CD4-positive, alpha-beta T cell (primary cell): ENCODE measurements at regions not wholly inside any gene's neighbourhood (a gene's known extent, or its start where the extent isn't known, plus 50 kb on each side); places are given as distances from the start of the nearest gene placed in this dataset.

ENCODE experiments used
- ATAC-seq: fragments of 200-7000 bp; cut with Tn5 transposase; one replicate; pipeline ENCODE4 v1.10.0; 2022; ENCODE audit warnings: mild to moderate bottlenecking; ENCODE audit not compliant: poor library complexity
- CTCF ChIA-PET: fragments of 350-600 bp; sonication (Branson Sonifier 250); formaldehyde crosslinking; loops from one replicate; lab custom pipeline; 2021; ENCODE audit warnings: antibody characterized with exemption, inconsistent platforms; lab: Charles Lee
- POLR2A ChIA-PET: fragments of 350-600 bp; sonication (Branson Sonifier 250); formaldehyde crosslinking; loops from one replicate; lab custom pipeline; 2021; ENCODE audit warnings: antibody characterized with exemption, inconsistent platforms; lab: Charles Lee
- DNase-seq, 14 experiments: peaks; one replicate each; pipeline ENCODE4 v3.0.0-alpha.2; 2013 to 2020; ENCODE audit warnings: mixed read lengths in 2 of 14
- H3K27ac ChIP-seq, 2 donors: one replicate each; pipeline versions ENCODE4 v1.5.1 to v1.7.0; 2013; ENCODE audit warnings: low read length in 2 of 2, low read depth in 1 of 2, mild to moderate bottlenecking in 1 of 2
- H3K27me3 ChIP-seq, 2 experiments: 1 replicate in 1 of 2; 2 replicates in 1 of 2; pipeline versions ENCODE4 v1.6.1 to v1.7.0; 2013; ENCODE audit warnings: low read length in 2 of 2, control low read depth in 1 of 2, mild to moderate bottlenecking in 1 of 2, moderate library complexity in 1 of 2; ENCODE audit not compliant: insufficient read depth in 2 of 2, control insufficient read depth in 1 of 2
- H3K36me3 ChIP-seq: one replicate; pipeline ENCODE4 v1.6.1; 2013; ENCODE audit warnings: low read length, control low read depth; ENCODE audit not compliant: insufficient read depth
- H3K4me1 ChIP-seq: one replicate; pipeline ENCODE4 v1.6.1; 2013; ENCODE audit warnings: low read length, control low read depth; ENCODE audit not compliant: insufficient read depth
- H3K4me3 ChIP-seq: one replicate; pipeline ENCODE4 v1.5.1; 2013; ENCODE audit warnings: mild to moderate bottlenecking, low read length, moderate library complexity
- H3K9me3 ChIP-seq, 2 experiments: 1 replicate in 1 of 2; 2 replicates in 1 of 2; pipeline versions ENCODE4 v1.6.1 to v1.7.0; 2013; ENCODE audit warnings: low read length in 2 of 2, mild to moderate bottlenecking in 2 of 2, control low read depth in 1 of 2, moderate library complexity in 1 of 2; ENCODE audit not compliant: control insufficient read depth in 1 of 2, insufficient read depth in 1 of 2
- H3K27ac Mint-ChIP-seq: one replicate; pipeline ENCODE4 v1.8.0; 2020; ENCODE audit warnings: mixed read lengths
- H3K27me3 Mint-ChIP-seq: one replicate; pipeline ENCODE4 v1.8.0; 2021; ENCODE audit warnings: mixed read lengths
- H3K36me3 Mint-ChIP-seq: one replicate; pipeline ENCODE4 v1.8.0; 2021; ENCODE audit warnings: low read depth, mixed read lengths
- H3K4me1 Mint-ChIP-seq: one replicate; pipeline ENCODE4 v1.8.0; 2021; ENCODE audit warnings: low read depth, mixed read lengths
- H3K4me3 Mint-ChIP-seq: one replicate; pipeline ENCODE4 v1.8.0; 2020; ENCODE audit warnings: mild to moderate bottlenecking, mixed read lengths
- H3K9me3 Mint-ChIP-seq: one replicate; pipeline ENCODE4 v1.8.0; 2020; ENCODE audit warnings: mixed read lengths
- intact Hi-C, 2 experiments: fragments of 100-400 bp; cut with DNase I in 1 of 2; cut with micrococcal nuclease in 1 of 2; formaldehyde crosslinking; loops; one replicate each; pipeline versions ENCODE4 v1.15.1 to v1.9.0; 2023 to 2025; cut with DNase I, micrococcal nuclease
- TF ChIP-seq, protein P1 (sequence below): fragments of 200-600 bp; IDR thresholded peaks from one replicate; pipeline ENCODE4 v1.8.0; 2022; ENCODE audit warnings: antibody characterized with exemption, mild to moderate bottlenecking

DNA sequence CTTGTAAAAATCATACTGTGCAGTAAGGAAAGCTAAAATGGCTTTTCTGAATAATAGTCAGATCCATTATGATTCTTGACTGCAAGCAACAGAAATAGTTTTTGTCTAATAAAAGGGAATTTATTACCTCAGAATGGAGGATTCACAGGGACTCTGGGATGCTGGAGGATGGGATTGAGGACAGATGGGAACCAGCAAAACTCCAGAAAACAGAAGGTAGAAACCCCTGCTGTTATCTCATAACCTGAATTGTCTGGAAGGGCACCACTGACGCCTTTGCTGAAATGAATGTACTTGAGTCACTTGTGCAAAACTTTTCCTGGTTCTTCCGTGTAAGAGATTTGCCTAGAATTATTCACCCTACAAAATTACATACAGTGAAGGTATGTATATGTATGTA, 58.6 kb upstream of the DMAC1 start:
- POLR2A ChIA-PET: no interaction called here
- Histone ChIP-seq H3K36me3 (no peaks in the 10 kb centered on the region), H3K4me3 (no peak overlapping the region), H3K9me3 (no peaks in the 10 kb centered on the region), H3K27me3 (no peaks in the 10 kb centered on the region), H3K27ac (no peak overlapping the region), H3K4me1 (no peaks in the 10 kb centered on the region)
- Mint-ChIP-seq H3K36me3 (no peaks in the 10 kb centered on the region), H3K4me1 (no peaks in the 10 kb centered on the region), H3K27me3 (no peaks in the 10 kb centered on the region), H3K9me3 (no peaks in the 10 kb centered on the region), H3K27ac (no peak overlapping the region), H3K4me3 (no peak overlapping the region)
- no peak for DNase-seq
- intact Hi-C loops: no loop called here
- ATAC-seq: no peak
- TF ChIP-seq, protein P1, sequence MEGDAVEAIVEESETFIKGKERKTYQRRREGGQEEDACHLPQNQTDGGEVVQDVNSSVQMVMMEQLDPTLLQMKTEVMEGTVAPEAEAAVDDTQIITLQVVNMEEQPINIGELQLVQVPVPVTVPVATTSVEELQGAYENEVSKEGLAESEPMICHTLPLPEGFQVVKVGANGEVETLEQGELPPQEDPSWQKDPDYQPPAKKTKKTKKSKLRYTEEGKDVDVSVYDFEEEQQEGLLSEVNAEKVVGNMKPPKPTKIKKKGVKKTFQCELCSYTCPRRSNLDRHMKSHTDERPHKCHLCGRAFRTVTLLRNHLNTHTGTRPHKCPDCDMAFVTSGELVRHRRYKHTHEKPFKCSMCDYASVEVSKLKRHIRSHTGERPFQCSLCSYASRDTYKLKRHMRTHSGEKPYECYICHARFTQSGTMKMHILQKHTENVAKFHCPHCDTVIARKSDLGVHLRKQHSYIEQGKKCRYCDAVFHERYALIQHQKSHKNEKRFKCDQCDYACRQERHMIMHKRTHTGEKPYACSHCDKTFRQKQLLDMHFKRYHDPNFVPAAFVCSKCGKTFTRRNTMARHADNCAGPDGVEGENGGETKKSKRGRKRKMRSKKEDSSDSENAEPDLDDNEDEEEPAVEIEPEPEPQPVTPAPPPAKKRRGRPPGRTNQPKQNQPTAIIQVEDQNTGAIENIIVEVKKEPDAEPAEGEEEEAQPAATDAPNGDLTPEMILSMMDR: no peak
- CTCF ChIA-PET: no interaction called here

DNA sequence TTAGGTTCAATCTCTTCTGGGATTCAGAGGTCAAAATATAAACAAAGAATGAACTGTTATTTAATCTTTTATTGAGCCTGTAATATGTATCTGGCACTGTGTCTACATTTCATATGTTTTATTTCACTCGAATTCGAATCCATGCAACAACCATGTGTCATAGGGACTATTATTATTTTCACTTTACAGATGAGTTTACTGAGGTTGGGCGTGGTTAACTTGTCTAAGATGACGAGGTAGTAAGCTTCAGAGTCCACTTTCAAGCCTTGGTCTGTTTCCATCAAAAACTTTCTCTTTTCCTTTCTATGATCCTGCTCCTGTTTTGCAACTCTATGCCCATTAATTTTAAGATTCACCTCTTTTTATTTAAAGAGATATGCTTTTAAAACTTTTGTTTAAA, 55.2 kb upstream of the DMAC1 start:
- H3K36me3 ChIP-seq: no peaks in the 10 kb centered on the region
- intact Hi-C loops: no loop called here
- H3K27me3 ChIP-seq: no peaks in the 10 kb centered on the region
- Mint-ChIP-seq H3K36me3 (no peaks in the 10 kb centered on the region), H3K4me1 (no peaks in the 10 kb centered on the region), H3K27me3 (no peaks in the 10 kb centered on the region), H3K9me3 (peaks cover 2% of the 10 kb centered on the region), H3K4me3 (no peak overlapping the region), H3K27ac (no peak overlapping the region)
- no peaks in the 10 kb centered on the region for H3K9me3 ChIP-seq
- CTCF ChIA-PET: no interaction called here
- no peak overlapping the region for H3K4me3 ChIP-seq
- no peak overlapping the region for H3K27ac ChIP-seq
- no peak for ATAC-seq
- H3K4me1 ChIP-seq: no peaks in the 10 kb centered on the region
- POLR2A ChIA-PET: no interaction called here
- TF ChIP-seq, protein P1: no peak
- no peak for DNase-seq
